ENCODE measurements at regions not wholly inside any gene's neighbourhood (a gene's known extent, or its start where the extent isn't known, plus 50 kb on each side); places are given as distances from the start of the nearest gene placed in this dataset.

GRCh38 chr11:116274521-116274920 lies 498.3 kb downstream of the BUD13 start:
- TF ChIP-seq MAX (IDR thresholded peaks at IDR 0.05) (no peak), RAD21 (IDR thresholded peaks at IDR 0.05) (no peak), NR2F2 (IDR thresholded peaks at IDR 0.05) (no peak), TAF1 (conservative IDR thresholded peaks at IDR 0.05) (no peak), EGR1 (IDR thresholded peaks at IDR 0.05; ENCODE audit: low read depth in 2 of 2) (no peak), FOXA1 (IDR thresholded peaks at IDR 0.05) (no peak), RXRA (IDR thresholded peaks at IDR 0.05) (no peak), GABPA (IDR thresholded peaks at IDR 0.05 in 1 of 2, conservative IDR thresholded peaks at IDR 0.05 in 1 of 2) (no peak), HNF4G (IDR thresholded peaks at IDR 0.05) (no peak), HNF4A (conservative IDR thresholded peaks at IDR 0.05) (no peak), YY1 (IDR thresholded peaks at IDR 0.05) (no peak), SP1 (IDR thresholded peaks at IDR 0.05) (no peak), JUND (IDR thresholded peaks at IDR 0.05) (no peak), FOXA2 (IDR thresholded peaks at IDR 0.05) (no peak)
- TF ChIP-seq, protein P1, sequence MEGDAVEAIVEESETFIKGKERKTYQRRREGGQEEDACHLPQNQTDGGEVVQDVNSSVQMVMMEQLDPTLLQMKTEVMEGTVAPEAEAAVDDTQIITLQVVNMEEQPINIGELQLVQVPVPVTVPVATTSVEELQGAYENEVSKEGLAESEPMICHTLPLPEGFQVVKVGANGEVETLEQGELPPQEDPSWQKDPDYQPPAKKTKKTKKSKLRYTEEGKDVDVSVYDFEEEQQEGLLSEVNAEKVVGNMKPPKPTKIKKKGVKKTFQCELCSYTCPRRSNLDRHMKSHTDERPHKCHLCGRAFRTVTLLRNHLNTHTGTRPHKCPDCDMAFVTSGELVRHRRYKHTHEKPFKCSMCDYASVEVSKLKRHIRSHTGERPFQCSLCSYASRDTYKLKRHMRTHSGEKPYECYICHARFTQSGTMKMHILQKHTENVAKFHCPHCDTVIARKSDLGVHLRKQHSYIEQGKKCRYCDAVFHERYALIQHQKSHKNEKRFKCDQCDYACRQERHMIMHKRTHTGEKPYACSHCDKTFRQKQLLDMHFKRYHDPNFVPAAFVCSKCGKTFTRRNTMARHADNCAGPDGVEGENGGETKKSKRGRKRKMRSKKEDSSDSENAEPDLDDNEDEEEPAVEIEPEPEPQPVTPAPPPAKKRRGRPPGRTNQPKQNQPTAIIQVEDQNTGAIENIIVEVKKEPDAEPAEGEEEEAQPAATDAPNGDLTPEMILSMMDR (IDR thresholded peaks at IDR 0.05; ENCODE audit: low read depth, low read length, missing input control), result no peak
- TF ChIP-seq, protein P2, sequence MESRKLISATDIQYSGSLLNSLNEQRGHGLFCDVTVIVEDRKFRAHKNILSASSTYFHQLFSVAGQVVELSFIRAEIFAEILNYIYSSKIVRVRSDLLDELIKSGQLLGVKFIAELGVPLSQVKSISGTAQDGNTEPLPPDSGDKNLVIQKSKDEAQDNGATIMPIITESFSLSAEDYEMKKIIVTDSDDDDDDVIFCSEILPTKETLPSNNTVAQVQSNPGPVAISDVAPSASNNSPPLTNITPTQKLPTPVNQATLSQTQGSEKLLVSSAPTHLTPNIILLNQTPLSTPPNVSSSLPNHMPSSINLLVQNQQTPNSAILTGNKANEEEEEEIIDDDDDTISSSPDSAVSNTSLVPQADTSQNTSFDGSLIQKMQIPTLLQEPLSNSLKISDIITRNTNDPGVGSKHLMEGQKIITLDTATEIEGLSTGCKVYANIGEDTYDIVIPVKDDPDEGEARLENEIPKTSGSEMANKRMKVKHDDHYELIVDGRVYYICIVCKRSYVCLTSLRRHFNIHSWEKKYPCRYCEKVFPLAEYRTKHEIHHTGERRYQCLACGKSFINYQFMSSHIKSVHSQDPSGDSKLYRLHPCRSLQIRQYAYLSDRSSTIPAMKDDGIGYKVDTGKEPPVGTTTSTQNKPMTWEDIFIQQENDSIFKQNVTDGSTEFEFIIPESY (IDR thresholded peaks at IDR 0.05), result no peak
- TF ChIP-seq, protein P3, sequence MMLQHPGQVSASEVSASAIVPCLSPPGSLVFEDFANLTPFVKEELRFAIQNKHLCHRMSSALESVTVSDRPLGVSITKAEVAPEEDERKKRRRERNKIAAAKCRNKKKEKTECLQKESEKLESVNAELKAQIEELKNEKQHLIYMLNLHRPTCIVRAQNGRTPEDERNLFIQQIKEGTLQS (IDR thresholded peaks at IDR 0.05), result no peak
- TF ChIP-seq, protein P4, sequence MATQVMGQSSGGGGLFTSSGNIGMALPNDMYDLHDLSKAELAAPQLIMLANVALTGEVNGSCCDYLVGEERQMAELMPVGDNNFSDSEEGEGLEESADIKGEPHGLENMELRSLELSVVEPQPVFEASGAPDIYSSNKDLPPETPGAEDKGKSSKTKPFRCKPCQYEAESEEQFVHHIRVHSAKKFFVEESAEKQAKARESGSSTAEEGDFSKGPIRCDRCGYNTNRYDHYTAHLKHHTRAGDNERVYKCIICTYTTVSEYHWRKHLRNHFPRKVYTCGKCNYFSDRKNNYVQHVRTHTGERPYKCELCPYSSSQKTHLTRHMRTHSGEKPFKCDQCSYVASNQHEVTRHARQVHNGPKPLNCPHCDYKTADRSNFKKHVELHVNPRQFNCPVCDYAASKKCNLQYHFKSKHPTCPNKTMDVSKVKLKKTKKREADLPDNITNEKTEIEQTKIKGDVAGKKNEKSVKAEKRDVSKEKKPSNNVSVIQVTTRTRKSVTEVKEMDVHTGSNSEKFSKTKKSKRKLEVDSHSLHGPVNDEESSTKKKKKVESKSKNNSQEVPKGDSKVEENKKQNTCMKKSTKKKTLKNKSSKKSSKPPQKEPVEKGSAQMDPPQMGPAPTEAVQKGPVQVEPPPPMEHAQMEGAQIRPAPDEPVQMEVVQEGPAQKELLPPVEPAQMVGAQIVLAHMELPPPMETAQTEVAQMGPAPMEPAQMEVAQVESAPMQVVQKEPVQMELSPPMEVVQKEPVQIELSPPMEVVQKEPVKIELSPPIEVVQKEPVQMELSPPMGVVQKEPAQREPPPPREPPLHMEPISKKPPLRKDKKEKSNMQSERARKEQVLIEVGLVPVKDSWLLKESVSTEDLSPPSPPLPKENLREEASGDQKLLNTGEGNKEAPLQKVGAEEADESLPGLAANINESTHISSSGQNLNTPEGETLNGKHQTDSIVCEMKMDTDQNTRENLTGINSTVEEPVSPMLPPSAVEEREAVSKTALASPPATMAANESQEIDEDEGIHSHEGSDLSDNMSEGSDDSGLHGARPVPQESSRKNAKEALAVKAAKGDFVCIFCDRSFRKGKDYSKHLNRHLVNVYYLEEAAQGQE (IDR thresholded peaks at IDR 0.05), result no peak
- peaks cover 0 to 3% (median 0%) of the 10 kb centered on the region in 4 donors for H3K27me3 ChIP-seq (ENCODE audit: control insufficient read depth in 4 of 4, insufficient read depth in 4 of 4, low read length in 3 of 4)
- no peak for DNase-seq (ENCODE audit: low spot score)
- no peak overlapping the region for H3K9ac ChIP-seq (ENCODE audit: low read depth in 1 of 2, low read length in 2 of 2)
- H3K36me3 ChIP-seq (ENCODE audit: control insufficient read depth in 4 of 4, insufficient read depth in 3 of 4, low read depth in 1 of 4, low read length in 3 of 4), result no peaks in the 10 kb centered on the region
- no peaks in the 10 kb centered on the region for H3K9me3 ChIP-seq (ENCODE audit: control insufficient read depth in 4 of 4, low read length in 3 of 4)
- no peak overlapping the region for H3K4me3 ChIP-seq (ENCODE audit: low read depth in 1 of 3, low read length in 3 of 3)
- H3K27ac ChIP-seq (ENCODE audit: low read depth in 1 of 2, low read length in 2 of 2), result no peak overlapping the region
- 68% methylated on average over 4 of the region's 4 CpGs for WGBS
- peaks cover 0 to 4% (median 1%) of the 10 kb centered on the region in 4 donors for H3K4me1 ChIP-seq (ENCODE audit: control insufficient read depth in 4 of 4, insufficient read depth in 4 of 4, low read length in 3 of 4)
